ENCODE measurements at regions not wholly inside any gene's neighbourhood (a gene's known extent, or its start where the extent isn't known, plus 50 kb on each side); places are given as distances from the start of the nearest gene placed in this dataset.

DNA sequence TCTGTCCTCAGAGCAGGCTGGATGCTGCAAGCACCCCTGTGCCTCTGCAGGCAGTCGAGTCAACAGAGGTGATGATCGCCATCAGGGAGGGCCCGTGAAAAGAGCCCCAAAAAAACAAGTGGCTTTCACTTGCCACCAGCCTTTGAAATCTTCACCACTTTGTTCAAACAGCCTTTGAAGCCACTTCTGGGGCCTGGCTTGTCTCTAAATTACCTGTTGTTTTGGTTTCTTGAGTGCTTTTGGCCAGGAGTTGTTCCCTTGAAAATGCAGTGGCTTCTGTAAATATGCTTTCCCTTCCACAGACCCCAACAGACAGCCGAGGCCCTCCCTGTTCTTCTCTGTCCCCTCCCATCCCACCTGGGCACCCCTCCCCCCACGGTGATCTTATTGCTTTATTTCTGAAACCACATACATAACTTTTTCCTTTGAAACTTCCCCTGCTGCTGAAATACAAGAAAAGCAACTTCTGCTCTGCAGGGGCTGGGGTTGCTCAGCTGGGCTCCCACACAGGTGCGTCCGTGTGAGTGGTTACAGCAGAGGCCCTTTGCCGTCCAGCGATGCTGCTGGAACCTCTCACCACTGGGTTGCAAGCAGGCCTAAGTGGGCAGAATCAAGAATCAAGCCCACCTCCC is 283.8 kb upstream of the SHH start:
- Histone ChIP-seq H3K27me3 (no peaks in the 10 kb centered on the region), H3K27ac (no peak overlapping the region), H3K4me1 (no peaks in the 10 kb centered on the region), H3K9me3 (no peaks in the 10 kb centered on the region), H3K36me3 (no peaks in the 10 kb centered on the region), H3K4me3 (no peak overlapping the region)
- TF ChIP-seq, protein P1, sequence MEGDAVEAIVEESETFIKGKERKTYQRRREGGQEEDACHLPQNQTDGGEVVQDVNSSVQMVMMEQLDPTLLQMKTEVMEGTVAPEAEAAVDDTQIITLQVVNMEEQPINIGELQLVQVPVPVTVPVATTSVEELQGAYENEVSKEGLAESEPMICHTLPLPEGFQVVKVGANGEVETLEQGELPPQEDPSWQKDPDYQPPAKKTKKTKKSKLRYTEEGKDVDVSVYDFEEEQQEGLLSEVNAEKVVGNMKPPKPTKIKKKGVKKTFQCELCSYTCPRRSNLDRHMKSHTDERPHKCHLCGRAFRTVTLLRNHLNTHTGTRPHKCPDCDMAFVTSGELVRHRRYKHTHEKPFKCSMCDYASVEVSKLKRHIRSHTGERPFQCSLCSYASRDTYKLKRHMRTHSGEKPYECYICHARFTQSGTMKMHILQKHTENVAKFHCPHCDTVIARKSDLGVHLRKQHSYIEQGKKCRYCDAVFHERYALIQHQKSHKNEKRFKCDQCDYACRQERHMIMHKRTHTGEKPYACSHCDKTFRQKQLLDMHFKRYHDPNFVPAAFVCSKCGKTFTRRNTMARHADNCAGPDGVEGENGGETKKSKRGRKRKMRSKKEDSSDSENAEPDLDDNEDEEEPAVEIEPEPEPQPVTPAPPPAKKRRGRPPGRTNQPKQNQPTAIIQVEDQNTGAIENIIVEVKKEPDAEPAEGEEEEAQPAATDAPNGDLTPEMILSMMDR (IDR thresholded peaks at IDR 0.05), result no peak
- TF ChIP-seq POLR2A (IDR thresholded peaks at IDR 0.05) (no peak), EP300 (IDR thresholded peaks at IDR 0.05) (no peak), POLR2AphosphoS5 (IDR thresholded peaks at IDR 0.05) (no peak)
- no peak for ATAC-seq (ENCODE audit: low FRiP score in 2 of 2)
- WGBS, 2 donors, result 63% methylated on average over 5 to 9 of the region's 9 CpGs
- no peak for DNase-seq

DNA sequence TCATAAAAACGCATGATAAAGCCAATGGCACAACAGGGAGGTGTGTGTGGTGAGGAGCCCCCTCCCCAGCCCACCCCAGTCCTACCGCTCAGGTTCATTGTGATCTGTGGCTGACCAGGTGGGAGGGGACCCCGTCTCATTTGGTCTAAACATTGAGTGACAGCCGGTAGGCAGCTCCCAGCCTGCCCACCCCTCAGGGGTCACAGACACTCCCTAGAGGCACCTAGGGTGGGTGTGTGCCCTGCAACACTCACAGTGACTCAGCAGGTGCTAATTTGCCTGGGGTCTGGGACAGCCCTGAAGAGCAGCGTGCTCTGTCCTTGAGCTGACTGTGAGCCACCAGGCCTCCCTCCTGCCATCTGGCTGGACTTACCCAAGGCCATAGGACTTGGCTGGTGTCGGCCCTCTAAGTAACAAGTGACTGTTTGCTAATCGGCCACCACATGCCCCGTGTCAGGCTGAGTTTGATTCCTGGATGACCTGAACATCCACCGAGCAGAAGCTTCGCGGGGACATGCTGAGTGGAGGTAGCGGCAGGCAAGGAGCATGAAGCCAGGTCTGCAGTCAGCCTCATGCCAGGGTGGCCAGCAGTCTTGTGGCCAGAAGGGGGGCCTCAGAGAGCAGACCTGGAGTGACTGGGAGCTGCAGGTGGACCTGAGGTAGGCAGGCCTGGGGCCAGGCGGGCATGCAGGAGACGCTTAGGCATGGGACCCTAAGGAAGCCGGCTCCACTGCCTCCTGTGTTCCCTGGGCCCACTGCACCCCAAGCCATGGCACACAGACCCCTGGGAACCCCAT is 282.3 kb upstream of the SHH start:
- Histone ChIP-seq H3K4me1 (no peaks in the 10 kb centered on the region), H3K4me3 (no peak overlapping the region), H3K27ac (no peak overlapping the region), H3K27me3 (no peaks in the 10 kb centered on the region), H3K9me3 (no peaks in the 10 kb centered on the region), H3K36me3 (no peaks in the 10 kb centered on the region)
- DNase-seq (no peak), ATAC-seq (ENCODE audit: low FRiP score in 2 of 2) (no peak)
- 90 to 94% methylated on average over 11 to 15 of the region's 15 CpGs for WGBS, 2 donors
- TF ChIP-seq POLR2A (IDR thresholded peaks at IDR 0.05) (no peak), POLR2AphosphoS5 (IDR thresholded peaks at IDR 0.05) (no peak), EP300 (IDR thresholded peaks at IDR 0.05) (no peak)
- TF ChIP-seq, protein P1 (IDR thresholded peaks at IDR 0.05), result no peak

DNA sequence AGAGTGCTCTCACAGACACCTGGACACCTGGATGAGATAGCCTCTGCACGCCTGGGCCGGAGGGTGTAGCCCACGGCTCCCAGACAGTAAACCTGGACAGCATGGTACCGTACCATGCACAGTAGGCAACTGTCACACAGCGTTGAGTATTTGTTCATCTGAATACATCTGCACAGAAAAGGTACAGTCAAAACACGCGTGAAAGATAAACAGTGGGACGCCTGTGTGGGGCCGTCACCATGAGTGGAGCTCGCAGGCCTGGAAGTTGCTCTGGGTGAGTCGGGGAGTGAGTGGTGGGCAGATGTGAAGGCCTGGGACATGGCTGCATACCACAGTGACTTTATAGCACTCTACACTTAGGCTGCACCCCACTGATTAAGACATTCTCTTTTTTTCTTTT is 280.0 kb upstream of the SHH start:
- H3K4me3 ChIP-seq, result no peak overlapping the region
- TF ChIP-seq, protein P1 (IDR thresholded peaks at IDR 0.05), result no peak
- TF ChIP-seq POLR2AphosphoS5 (IDR thresholded peaks at IDR 0.05) (no peak), POLR2A (IDR thresholded peaks at IDR 0.05) (no peak), EP300 (IDR thresholded peaks at IDR 0.05) (no peak)
- no peaks in the 10 kb centered on the region for H3K4me1 ChIP-seq
- H3K27me3 ChIP-seq, result no peaks in the 10 kb centered on the region
- DNase-seq (no peak), ATAC-seq (ENCODE audit: low FRiP score in 2 of 2) (no peak)
- H3K36me3 ChIP-seq, result no peaks in the 10 kb centered on the region
- WGBS, 2 donors, result 88% methylated on average over 11 of the region's 11 CpGs
- H3K27ac ChIP-seq, result no peak overlapping the region
- H3K9me3 ChIP-seq, result no peaks in the 10 kb centered on the region

DNA sequence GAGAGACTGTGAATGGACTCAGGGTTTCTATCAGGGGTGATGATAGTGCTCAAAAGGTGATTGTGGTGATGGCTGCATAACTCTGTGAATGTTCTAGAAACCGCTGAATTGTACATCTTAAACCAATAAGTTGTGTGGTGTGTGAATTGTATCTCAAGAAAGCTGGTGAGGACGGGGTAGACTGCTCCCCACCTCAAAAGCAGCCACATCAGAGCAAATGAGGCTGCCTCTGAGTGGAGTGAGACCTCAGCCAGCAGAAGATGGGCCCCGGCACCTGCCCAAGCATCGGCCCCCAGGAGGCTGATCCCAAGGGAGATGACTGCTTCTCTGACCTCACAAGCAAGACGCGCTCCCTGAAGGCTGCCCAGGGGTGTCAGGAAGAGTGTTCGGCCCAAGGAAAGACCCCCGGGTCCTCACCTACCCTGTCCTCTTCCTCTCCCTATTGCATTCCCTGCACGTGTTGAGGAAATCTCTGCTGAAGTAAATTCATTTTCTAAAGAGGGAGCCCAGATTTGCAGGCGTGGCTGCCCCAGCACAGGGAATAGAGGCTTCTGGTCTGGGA is 279.3 kb upstream of the SHH start:
- TF ChIP-seq EP300 (IDR thresholded peaks at IDR 0.05) (no peak), POLR2A (IDR thresholded peaks at IDR 0.05) (no peak), POLR2AphosphoS5 (IDR thresholded peaks at IDR 0.05) (no peak)
- TF ChIP-seq, protein P1 (IDR thresholded peaks at IDR 0.05), result no peak
- ATAC-seq (ENCODE audit: low FRiP score in 2 of 2), result no peak
- WGBS, 2 donors, result 78 to 91% methylated on average over 9 to 10 of the region's 10 CpGs
- Histone ChIP-seq H3K27ac (no peak overlapping the region), H3K4me1 (no peaks in the 10 kb centered on the region), H3K27me3 (no peaks in the 10 kb centered on the region), H3K4me3 (no peak overlapping the region), H3K9me3 (no peaks in the 10 kb centered on the region), H3K36me3 (no peaks in the 10 kb centered on the region)
- DNase-seq, result no peak

Measured in upper lobe of left lung (tissue), 6 donors.